ENCODE measurements at regions not wholly inside any gene's neighbourhood (a gene's known extent, or its start where the extent isn't known, plus 50 kb on each side); places are given as distances from the start of the nearest gene placed in this dataset.

DNA sequence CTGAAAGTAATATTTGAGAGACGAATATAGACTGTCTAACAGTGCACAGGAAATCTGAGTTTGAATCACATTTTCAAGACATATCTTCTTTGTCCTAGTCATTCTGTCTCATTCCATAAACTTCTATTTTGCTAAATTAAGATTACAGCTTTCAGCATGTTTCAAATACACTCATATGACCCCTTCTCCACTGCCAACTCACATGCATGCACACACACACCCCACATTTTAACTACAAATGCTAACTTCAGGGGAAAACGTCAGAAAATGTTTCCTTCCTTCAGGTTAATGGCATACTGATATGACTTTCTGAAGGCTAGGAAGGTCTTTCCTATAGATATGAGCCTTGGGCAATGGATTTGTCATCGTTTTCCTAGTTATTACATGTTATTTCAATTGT, 373.7 kb downstream of the RBM43 start:
- H3K4me1 ChIP-seq: no peaks in the 10 kb centered on the region
- intact Hi-C loops (cut with DNase I): no loop called here
- H3K36me3 ChIP-seq: no peaks in the 10 kb centered on the region
- no peak overlapping the region for H3K27ac ChIP-seq
- H3K27me3 ChIP-seq: no peaks in the 10 kb centered on the region
- H3K4me3 ChIP-seq: no peak overlapping the region
- no peak for DNase-seq
- TF ChIP-seq POLR2A (IDR thresholded peaks at IDR 0.05): no peak
- TF ChIP-seq, protein P1, sequence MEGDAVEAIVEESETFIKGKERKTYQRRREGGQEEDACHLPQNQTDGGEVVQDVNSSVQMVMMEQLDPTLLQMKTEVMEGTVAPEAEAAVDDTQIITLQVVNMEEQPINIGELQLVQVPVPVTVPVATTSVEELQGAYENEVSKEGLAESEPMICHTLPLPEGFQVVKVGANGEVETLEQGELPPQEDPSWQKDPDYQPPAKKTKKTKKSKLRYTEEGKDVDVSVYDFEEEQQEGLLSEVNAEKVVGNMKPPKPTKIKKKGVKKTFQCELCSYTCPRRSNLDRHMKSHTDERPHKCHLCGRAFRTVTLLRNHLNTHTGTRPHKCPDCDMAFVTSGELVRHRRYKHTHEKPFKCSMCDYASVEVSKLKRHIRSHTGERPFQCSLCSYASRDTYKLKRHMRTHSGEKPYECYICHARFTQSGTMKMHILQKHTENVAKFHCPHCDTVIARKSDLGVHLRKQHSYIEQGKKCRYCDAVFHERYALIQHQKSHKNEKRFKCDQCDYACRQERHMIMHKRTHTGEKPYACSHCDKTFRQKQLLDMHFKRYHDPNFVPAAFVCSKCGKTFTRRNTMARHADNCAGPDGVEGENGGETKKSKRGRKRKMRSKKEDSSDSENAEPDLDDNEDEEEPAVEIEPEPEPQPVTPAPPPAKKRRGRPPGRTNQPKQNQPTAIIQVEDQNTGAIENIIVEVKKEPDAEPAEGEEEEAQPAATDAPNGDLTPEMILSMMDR (IDR thresholded peaks at IDR 0.05): no peak
- no peaks in the 10 kb centered on the region for H3K9me3 ChIP-seq
- 49 to 50% methylated on average over 3 of the region's 3 CpGs for WGBS, 2 donors

DNA sequence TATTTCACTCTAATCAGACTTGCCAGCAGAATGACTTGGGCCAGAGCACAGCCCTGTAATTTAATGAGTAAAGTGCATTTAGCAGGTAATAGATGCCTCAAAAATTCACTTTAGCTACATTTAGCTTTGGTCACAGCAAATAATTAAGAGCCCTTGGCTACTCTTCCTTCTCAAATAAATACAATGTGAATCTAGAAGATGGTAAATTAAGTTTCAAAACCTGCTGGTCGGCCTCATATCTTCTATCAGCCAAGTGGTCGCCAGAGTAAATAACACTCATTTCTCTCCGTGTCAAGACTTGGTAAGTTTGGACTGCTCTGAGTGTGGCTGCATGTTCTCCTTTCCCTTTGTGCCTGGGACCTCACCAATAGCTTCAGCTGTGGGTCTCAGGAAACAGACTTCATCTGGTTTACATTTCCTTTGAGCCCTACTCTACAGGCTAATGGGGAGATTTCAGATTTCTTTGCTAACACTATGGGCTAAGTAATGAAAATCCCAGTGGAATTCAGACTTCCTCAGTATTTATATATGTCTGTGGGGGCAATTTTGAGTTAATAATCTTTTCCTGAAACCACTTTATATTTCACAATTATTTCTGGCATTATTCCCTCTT, 375.8 kb downstream of the RBM43 start:
- no peaks in the 10 kb centered on the region for H3K4me1 ChIP-seq
- no peak overlapping the region for H3K4me3 ChIP-seq
- no peaks in the 10 kb centered on the region for H3K27me3 ChIP-seq
- DNase-seq: no peak
- WGBS, 2 donors: 69 to 75% methylated on average over 3 of the region's 3 CpGs
- no peak for TF ChIP-seq POLR2A (IDR thresholded peaks at IDR 0.05)
- TF ChIP-seq, protein P1 (IDR thresholded peaks at IDR 0.05): no peak
- intact Hi-C loops (cut with DNase I): no loop called here
- H3K36me3 ChIP-seq: no peaks in the 10 kb centered on the region
- no peak overlapping the region for H3K27ac ChIP-seq
- H3K9me3 ChIP-seq: no peaks in the 10 kb centered on the region

DNA sequence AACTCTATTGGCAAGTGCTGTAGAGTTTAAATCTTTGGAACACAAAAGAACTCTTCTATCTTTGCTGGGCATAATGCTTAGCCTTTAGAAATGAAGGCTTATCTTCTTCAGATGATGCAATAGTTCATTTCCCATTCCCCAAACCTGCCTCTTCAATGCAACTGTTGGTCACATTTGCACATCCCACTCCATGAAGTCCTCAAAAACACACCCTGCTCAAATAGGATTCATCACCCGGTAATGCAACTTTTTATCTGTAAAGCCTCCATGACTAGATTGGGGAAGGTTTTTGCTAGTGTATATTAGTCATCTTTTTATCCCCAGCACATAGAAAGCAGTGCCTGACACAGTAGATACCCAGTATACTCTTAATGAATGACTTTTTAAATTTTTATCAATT, 376.4 kb downstream of the RBM43 start:
- TF ChIP-seq, protein P1 (IDR thresholded peaks at IDR 0.05): no peak
- no peak for TF ChIP-seq POLR2A (IDR thresholded peaks at IDR 0.05)
- no peaks in the 10 kb centered on the region for H3K27me3 ChIP-seq
- DNase-seq: no peak
- no peaks in the 10 kb centered on the region for H3K9me3 ChIP-seq
- no peaks in the 10 kb centered on the region for H3K36me3 ChIP-seq
- no peaks in the 10 kb centered on the region for H3K4me1 ChIP-seq
- 90 to 92% methylated on average over 1 of the region's 1 CpG for WGBS, 2 donors
- no peak overlapping the region for H3K4me3 ChIP-seq
- H3K27ac ChIP-seq: no peak overlapping the region
- intact Hi-C loops (cut with DNase I): no loop called here

DNA sequence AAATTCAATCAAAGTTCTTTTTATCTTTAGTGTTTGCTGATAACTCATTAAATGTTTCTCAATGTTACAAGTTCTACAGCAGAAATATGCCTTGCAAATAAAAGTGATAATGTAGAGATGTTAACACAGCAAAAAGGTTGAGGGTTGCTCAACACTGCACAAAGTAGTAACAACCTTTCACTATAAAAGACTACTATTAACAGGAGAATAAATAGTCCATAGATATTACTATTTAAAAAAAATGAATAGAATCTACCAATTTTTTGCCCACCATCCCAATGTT, 378.1 kb downstream of the RBM43 start:
- H3K27me3 ChIP-seq: no peaks in the 10 kb centered on the region
- H3K4me1 ChIP-seq: no peaks in the 10 kb centered on the region
- intact Hi-C loops (cut with DNase I): no loop called here
- H3K4me3 ChIP-seq: no peak overlapping the region
- H3K36me3 ChIP-seq: no peaks in the 10 kb centered on the region
- H3K27ac ChIP-seq: no peak overlapping the region
- TF ChIP-seq, protein P1 (IDR thresholded peaks at IDR 0.05): no peak
- no peak for TF ChIP-seq POLR2A (IDR thresholded peaks at IDR 0.05)
- no peaks in the 10 kb centered on the region for H3K9me3 ChIP-seq
- no peak for DNase-seq

DNA sequence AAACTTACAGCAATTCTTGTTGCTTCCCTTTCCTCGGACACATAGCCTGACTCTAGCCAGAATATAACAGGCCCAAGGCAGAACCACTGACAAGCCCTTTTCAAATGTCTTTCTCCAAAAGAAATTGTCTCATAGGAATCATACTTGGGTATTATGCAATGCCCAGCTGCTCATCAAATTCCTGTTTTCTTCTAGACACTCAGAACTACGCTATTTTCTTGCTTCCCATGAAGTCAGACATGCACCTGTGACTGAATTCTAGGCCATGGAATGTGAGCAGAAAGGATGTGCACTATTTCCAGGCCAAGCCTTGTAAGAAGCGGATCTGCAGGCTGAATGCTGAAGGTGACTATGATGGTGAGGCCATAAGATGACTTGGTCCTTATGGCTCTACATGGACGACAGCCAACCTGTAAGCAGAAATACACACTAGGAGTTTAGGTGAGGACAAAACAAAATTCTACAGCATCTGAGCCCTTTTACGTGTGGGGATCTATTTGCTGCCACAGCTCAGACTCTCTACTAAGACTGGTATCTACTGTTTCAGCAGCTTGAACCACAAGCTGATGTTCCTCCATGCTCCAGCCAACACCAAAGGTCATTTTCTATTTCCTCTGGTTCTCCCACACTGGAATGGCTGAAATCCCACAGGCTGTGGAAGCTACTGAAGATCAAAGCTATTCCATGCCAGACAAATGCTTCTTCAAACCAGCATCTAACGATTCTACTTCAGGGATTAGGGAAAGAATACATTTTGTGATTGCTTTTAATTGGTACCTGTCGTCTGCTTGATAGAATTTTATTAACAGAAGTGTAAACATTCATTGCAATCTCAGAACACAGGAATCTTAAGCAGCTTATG, 378.7 kb downstream of the RBM43 start:
- Histone ChIP-seq H3K4me3 (no peak overlapping the region), H3K36me3 (no peaks in the 10 kb centered on the region), H3K4me1 (no peaks in the 10 kb centered on the region), H3K9me3 (no peaks in the 10 kb centered on the region), H3K27me3 (no peaks in the 10 kb centered on the region), H3K27ac (no peak overlapping the region)
- 68 to 77% methylated on average over 7 of the region's 7 CpGs for WGBS, 2 donors
- TF ChIP-seq, protein P1 (IDR thresholded peaks at IDR 0.05): no peak
- no peak for TF ChIP-seq POLR2A (IDR thresholded peaks at IDR 0.05)
- DNase-seq: no peak
- intact Hi-C loops (cut with DNase I): no loop called here

Data from esophagus squamous epithelium (tissue), 5 donors.